ENCODE measurements at regions not wholly inside any gene's neighbourhood (a gene's known extent, or its start where the extent isn't known, plus 50 kb on each side); places are given as distances from the start of the nearest gene placed in this dataset.
"Not testable (repeated sequence)": the region's sequence is repeated elsewhere in the genome, so short reads cannot be mapped to it uniquely, and the experiment has no call there.

GRCh38 chr7:22066522-22066921, 120.8 kb upstream of the CDCA7L start:
- no peak for DNase-seq

- no peak for DNase-seq
Measured at GRCh38 chr7:22064816-22065215, 119.1 kb upstream of the CDCA7L start.

- no peak for DNase-seq
Measured at GRCh38 chr7:22061775-22062174, 116.1 kb upstream of the CDCA7L start.

- no peak for DNase-seq
Measured at GRCh38 chr7:22060863-22061262, 115.2 kb upstream of the CDCA7L start.

- no peak for DNase-seq
Measured at GRCh38 chr7:22060197-22060596, 114.5 kb upstream of the CDCA7L start.

GRCh38 chr7:22055226-22055625, 109.5 kb upstream of the CDCA7L start:
- DNase-seq = no peak

- DNase-seq = no peak
Measured at GRCh38 chr7:22052674-22053365, 107.1 kb upstream of the CDCA7L start.

- DNase-seq = no peak
Measured at GRCh38 chr7:22051886-22052673, 106.4 kb upstream of the CDCA7L start.

- no peak for DNase-seq
Measured at GRCh38 chr7:22049766-22050500, 104.2 kb upstream of the CDCA7L start.

- no peak for DNase-seq
Measured at GRCh38 chr7:22043367-22043766, 97.7 kb upstream of the CDCA7L start.

GRCh38 chr7:22040923-22041595, 95.4 kb upstream of the CDCA7L start:
- DNase-seq = no peak

GRCh38 chr7:22039670-22040069, 94.0 kb upstream of the CDCA7L start:
- no peak for DNase-seq

GRCh38 chr7:22032356-22032755, 86.7 kb upstream of the CDCA7L start:
- not testable (repeated sequence) for DNase-seq

GRCh38 chr7:22028656-22029055, 83.0 kb upstream of the CDCA7L start:
- DNase-seq = not testable (repeated sequence)

GRCh38 chr7:22027475-22027874, 81.8 kb upstream of the CDCA7L start:
- no peak for DNase-seq

GRCh38 chr7:22025983-22026382, 80.3 kb upstream of the CDCA7L start:
- no peak for DNase-seq

GRCh38 chr7:22025075-22025474, 79.4 kb upstream of the CDCA7L start:
- no peak for DNase-seq

- no peak for DNase-seq
Measured at GRCh38 chr7:22019931-22020330, 74.2 kb upstream of the CDCA7L start.

GRCh38 chr7:22016507-22016906, 70.8 kb upstream of the CDCA7L start:
- no peak for DNase-seq

GRCh38 chr7:22013711-22014110, 68.0 kb upstream of the CDCA7L start:
- no peak for DNase-seq

GRCh38 chr7:22008683-22009082, 63.0 kb upstream of the CDCA7L start:
- no peak for DNase-seq

- no peak for DNase-seq
Measured at GRCh38 chr7:22008087-22008486, 62.4 kb upstream of the CDCA7L start.

- no peak for DNase-seq
Measured at GRCh38 chr7:22005151-22005550, 59.5 kb upstream of the CDCA7L start.
